Activated CD4-positive, alpha-beta T cell treated with anti-CD3 and anti-CD28 coated beads for 24 hours (primary cell): ENCODE measurements at regions not wholly inside any gene's neighbourhood (a gene's known extent, or its start where the extent isn't known, plus 50 kb on each side); places are given as distances from the start of the nearest gene placed in this dataset.
"Not testable (repeated sequence)": the region's sequence is repeated elsewhere in the genome, so short reads cannot be mapped to it uniquely, and the experiment has no call there.

Experiments used
- DNase-seq, 2 donors: peaks; one replicate each; pipeline ENCODE4 v3.0.0-alpha.2; 2020; ENCODE audit warnings: low read depth in 2 of 2

DNA sequence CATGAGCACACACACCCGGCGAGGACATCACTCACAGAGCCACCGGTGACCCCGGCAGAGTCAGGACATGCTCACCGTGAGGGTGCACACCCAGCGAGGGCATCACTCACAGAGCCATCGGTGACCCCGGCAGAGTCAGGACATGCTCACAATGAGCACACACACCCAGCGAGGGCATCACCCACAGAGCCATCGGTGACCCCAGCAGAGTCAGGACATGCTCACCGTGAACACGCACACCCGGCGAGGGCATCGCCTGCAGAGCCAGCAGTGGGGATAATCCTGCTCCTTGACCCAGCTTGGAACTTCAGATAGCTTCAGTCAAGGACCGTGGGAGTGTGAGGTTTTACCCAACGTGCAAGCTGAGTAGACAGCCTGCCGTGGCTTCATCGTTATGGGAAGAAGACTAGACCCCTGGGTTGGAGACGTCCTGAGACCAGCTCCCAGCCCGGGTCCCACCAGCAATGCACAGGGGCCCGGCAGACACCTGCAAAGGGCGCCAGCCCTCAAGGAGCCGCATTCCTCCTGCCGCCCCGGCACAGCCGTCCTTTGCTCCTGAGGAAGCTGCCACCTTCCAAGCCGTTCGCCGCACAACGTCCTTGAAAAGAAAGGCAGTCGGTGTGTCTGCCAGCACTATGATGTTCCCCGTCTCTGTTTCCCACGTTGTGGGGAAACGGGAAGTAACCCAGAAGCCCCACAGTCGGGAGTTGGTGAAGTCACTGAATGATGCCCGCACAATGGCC, 192.3 kb downstream of the DLL1 start:
- no peak for DNase-seq

DNA sequence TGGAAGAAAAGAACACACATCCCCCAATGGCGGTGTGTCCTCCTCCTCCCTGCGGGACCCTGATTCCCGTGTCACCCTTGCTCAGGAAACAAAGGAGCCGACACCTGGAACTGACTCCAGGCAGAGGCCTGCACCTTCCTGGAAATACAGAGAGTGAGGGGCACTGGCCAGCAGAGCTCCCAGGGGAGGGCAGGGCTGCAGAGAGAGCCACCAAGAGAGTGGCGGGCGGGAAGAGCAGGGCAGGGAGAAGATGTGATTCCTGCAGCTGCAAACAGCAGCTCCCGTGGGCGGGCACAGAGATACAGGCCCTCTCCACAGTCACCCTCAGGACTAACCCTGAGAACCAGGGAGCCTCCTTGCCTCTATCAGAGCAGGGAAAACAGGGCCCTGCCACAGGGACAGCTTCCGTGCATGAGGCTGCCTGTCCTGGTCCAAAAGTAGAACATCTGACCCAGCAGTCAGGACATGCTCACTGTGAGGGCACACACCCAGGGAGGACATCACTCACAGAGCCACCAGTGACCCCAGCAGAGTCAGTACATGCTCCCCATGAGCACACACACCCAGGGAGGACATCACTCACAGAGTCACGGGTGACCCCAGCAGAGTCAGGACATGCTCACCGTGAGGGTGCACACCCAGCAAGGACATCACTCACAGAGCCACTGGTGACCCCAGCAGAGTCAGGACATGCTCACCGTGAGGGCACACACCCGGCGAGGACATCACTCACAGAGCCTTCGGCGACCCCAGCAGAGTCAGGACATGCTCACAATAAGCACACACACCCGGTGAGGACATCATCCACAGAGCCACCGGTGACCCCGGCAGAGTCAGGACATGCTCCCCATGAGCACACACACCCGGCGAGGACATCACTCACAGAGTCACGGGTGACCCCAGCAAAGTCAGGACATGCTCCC, 193.1 kb downstream of the DLL1 start:
- DNase-seq, result no peak

DNA sequence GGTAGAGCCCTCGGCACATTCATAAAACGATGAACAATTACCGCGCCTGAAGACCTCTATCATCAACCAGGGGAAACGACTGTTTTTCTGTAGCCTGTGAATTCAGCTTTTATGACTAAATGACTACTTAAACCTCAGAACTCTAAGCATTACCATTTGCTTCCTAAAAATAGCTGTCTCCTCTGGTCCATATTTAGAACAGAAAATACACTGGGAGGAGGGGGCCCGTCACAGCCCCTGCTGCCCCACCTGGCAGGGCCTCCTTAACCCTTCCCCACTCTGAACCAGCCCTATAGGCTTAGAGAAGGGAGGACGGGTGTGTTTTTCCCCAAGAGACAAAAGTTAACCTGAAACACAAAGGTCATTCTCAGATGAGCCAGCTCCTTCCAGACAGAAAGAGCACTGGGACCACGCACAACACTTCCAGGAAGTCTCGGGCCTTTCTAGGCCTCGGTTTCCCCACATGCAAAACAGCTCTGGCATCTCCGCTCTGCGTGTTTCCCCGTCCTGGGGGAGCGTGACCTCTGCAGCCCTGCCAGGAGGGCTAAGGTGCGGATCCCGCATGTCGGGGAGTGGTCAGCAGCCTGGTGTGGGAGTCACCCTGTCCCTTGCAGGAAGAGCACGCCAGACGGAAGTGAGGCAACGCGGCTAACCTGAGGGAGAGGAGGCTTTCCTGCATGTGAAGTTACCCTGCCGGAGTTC, 193.9 kb downstream of the DLL1 start:
- no peak for DNase-seq

DNA sequence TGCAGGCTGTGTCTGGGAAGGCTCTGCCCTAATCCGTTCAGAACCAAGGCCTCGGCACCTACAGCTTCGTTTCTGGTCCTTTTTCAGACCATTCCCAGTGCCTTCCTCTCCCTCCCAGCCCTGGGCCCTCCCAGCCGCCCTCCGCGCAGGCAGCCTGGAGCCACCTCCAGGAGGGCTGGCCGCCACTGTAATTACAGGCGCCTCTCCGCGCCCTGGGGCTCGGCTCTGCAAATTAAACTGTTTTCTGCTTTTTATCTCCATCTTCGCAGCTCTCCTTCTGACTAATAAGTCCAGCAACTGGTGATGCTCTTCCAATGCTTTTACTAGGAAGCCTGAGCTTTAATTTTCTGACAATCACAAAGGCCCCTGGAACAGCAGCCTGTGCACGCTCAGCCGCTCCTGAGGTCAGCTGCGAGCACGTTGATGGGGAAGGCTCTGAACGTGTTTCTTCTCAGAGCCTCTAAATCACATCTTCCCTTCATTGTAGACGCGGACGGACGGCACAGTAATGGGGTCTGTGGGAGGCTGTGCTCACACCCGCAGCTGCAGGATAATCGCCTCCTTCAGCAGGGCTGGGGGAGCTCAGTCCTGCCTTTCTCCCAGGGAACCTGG, 194.6 kb downstream of the DLL1 start:
- no peak for DNase-seq

DNA sequence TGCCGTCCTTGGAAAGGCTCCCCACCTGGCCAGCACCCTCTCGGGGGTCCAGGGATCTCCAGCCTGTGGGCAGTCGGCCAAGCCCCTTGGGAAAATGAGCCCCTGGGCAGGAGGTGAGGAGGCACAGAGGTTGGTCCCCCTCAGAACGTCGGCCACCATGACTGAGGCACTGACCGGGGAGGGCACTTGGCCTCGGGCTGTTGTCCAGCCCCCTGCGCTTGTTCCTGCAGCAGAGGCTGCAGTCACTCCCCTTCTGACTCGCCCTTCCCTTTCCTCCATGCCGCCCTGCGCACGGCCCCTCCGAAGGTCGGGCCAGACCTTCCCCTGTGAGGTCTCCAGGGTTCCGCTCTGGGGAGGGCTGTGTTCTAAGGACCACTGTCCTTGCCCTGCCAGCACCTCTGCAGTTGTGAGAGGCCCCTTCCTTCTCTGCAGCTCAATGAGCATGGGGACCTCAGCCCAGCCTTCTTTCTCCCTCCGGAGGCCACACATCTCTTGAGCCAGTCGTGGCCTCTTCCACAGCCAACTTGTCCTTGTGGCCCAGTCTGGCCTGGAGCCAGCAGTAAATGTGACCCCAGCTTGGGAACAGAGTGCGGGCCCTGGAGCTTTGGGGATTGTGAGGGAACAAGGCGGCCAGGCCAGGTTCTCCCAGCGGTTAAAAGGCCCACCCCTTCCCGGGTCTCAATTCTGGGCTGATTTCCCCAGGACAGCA, 195.5 kb downstream of the DLL1 start:
- DNase-seq, result no peak

DNA sequence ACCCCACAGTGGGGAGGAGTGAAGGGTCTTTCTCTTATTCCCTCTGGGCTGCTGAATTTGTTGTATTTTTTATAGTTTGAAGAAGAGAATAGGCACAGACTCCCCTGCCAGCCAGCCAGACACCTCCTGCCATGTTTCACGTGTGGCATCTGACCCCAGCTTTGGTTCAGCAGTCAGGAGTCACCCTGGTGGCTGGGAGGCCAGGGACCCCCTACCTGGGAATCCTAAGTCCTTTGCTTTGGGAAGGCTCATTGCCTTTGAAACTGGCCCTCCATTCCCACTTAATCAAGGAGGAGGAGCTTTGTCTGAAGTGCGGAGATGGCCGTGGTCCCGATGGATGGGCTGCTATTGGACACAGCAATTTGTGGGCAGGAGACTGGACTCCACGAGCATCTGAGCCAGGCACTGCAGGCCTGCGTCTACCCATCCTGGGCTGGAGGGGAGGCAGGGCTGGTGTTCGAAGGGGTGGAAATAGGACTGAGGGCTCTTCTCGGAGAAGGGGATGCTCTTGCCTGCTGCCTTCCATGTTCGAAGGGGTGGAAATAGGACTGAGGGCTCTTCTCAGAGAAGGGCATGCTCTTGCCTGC, 196.1 kb downstream of the DLL1 start:
- DNase-seq, result no peak

DNA sequence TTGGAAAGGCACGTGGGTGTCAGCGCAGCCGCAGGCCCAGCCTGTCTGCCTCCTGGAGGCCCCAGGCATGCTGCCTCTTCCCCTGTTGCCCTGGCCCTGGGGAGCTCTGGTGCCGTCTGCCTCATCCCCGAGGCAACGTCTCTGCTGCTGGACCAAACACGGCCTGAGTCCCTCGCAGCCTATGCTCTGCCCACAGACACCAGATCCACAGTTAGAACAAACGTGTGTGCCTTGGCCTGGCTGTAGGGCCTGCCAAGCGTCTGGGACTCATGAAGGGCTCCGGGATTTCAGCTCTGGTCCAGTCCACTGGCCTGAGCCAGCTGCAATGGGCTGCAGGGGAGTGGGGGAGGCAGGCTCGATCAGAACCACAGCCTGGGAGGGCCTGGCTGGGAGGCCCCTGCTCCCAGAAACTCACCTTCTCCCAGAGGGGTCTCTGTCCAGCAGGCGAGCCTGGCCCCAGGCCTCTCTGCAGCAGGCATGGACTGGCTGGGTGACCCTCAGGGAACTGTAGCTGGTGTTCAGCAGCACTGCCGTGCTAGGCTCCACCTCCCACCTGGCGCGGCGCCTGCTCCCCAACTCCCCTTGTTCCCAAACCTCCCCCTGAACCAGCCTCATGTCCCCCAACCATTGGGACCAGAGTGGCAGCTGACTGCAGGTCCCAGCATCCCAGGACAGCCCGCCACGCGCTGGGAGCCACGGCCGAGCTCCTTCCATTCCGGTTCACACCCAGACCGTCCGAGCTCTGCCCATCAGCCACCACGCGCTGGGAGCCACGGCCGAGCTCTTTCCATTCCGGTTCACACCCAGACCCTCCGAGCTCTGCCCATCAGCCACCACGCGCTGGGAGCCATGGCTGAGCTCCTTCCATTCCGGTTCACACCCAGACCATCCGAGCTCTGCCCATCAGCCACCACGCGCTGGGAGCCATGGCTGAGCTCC, 197.0 kb downstream of the DLL1 start:
- DNase-seq, result no peak

DNA sequence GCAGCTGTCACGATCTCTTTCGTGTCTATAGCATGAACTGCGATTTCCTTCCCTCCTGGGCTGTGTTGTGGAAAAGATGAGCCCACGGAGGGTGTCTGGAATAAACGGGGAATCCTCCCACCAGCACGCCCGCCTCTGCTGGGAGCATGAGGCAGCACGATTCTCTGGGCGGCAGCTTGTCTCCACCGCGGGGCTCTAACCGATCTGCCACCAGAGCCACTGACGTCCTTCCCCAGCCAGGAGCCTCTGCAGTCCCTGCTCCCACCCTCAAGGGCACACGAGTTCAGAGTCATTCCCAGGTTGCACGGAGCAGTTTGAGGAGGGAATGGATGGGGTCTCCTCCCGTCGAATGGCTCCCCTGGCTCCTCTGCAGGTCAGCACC, 197.6 kb downstream of the DLL1 start:
- no peak for DNase-seq

DNA sequence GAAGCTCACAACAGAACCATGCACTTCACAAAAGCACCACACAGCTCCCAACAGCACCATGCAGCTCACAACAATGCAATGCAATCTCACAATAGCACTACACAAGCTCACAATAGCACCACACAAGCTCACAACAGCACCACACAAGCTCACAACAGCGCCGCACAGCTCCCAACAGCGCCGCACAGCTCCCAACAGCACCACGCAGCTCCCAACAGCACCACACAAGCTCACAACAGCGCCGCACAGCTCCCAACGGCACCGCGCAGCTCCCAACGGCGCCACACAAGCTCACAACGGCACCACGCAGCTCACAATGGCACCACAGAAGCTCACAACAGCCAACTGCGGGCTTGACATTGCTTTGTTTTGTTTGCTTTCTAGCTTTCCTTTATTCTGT, 198.1 kb downstream of the DLL1 start:
- DNase-seq, result no peak

DNA sequence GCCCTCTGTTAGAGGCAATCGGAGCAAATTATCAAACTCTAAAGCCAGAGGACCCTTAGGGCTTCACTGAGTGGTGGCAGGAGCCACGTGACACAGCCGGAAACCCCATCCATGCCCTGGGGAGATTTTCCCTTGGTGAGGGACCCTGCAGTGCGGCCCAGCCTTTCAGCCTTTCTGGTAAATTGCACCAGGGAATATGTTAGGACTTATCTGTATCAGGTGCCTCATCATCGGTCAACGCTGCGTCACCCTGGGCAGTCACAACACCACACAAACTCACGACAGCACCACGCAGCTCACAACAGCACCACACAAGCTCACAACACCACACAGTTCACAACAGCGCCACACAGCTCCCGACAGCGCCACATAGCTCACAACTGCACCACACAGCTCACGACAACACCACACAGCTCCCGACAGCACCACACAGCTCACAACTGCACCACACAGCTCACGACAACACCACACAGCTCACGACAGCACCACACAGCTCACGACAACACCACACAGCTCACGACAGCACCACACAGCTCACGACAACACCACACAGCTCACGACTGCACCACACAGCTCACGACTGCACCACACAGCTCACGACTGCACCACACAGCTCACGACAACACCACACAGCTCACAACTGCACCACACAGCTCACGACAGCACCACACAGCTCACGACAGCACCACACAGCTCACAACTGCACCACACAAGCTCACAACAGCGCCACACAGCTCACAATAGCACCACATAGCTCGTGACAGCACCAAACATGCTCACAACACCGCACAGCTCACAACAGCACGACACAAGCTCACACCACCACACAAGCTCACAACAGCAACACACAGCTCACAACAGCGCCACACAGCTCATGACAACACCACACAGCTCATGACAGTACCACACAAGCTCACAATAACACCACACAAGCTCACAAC, 199.0 kb downstream of the DLL1 start:
- no peak for DNase-seq

DNA sequence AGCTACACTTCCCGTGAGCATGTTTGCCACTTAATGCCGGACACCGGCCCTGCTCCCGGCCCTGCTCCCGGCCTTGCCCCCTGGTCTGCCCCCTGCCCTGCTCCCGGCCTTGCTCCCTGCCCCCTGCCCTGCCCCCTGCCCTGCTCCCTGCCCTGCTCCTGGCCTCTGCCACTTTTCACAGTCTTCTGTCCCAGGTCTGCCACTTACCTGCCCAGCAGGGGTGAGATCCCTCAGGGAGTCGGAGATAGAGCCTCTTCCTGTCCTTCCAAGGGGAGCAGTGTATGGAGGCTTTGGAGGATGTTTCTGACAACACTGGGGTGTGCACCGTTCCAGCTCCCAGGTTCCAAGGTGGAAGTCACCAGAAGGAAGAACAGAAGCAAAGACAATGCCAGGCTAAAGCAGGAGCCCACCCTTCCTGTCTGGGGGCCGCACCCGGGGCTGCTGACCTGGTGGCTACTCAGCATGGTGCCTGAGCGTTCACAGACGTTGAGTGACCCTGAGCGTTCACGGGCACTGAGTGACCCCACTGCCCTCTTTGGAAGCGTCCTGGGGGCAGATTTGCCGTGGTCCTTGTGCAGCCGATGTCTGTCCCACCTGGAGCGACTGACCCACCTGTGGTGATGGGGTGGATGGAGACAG, 199.8 kb downstream of the DLL1 start:
- DNase-seq, result no peak

DNA sequence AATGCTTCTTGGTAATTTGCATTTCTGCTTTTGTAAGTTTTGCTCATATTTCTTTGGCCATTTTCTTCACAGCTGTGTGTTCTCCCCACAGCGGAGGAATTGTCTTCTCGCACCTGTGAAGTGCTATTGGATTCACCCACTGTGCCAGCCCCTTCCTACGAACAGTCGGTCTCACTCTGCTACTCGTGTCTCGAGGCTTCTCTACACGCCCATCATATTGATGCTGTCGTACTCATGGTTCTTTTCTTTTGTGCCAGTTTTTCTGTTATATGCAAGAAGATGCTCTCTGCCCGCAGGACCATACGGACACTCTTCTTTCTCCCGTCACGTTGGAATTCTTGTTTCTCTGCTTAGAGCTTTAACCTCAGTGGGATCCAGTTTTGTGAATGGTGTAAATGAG, 200.3 kb downstream of the DLL1 start:
- DNase-seq, result no peak

DNA sequence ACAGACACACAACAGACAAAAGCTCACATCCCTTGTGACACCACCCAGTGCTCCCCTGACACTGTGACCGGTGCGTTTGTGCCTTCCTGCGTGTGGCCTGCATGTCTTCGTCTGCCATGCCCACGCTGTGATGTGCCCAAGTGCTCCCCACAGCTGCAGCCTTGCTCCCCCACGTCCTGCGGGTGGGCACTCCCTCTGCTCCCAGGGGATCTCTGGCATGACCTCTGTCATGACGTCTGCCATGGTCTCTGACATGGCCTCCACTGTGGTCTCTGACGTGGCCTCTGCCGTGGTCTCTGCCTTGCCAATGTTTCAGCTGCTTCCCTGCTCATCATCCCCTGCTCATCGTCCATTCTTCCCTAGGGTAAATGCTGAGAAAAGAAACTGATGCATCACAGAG, 200.9 kb downstream of the DLL1 start:
- DNase-seq, result no peak

DNA sequence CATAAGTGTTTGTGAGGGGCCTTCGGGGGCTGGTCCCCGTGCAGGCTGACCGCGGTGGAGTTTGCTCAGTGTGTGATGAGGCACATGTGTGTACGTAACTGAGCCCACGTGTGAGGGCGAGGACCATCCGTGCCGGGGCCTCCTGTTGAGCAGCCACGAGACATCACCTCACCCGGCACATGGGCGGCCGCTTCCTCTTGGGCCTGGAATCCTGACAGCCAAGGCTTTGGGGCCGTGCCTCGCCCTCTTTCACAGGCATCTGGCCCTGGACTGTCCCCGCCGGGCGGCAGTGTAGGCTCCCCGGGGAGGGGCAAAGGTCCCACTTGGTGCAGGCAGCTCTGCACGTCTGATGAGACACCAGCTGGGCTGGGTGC, 202.3 kb downstream of the DLL1 start:
- no peak for DNase-seq

DNA sequence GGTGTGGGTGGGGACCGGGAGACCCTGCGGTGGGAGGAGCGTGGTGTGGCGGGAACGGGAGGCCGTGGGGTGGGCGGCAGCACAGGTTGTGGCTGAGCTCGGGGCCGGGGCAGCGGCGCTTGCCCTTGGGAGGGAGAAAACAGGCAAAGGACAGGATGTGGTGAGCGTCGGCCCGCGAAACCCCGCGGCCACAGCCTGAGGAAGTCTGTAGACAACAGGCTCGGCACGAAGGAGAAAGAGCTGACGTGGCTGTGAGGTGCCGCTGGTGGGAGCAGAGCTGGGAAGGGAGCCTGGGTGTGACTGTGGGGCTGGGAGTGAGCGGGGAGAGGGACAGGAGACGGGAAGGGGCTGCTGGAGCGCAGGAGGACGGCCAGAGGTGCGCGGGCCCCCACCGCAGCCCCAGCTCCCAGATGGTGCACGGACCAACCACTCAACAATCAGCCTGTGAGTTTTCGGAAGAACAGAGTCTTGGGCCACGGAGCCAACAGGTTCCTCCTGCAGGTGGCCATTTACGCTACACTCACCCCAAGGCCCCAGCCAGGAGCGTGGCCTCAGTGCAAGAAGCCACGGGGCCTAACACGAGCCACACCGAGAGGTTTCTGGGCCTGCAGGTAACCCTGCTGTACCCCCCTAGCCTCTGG, 202.8 kb downstream of the DLL1 start:
- peak in 1 of 2 donors; percentile 19 for DNase-seq

DNA sequence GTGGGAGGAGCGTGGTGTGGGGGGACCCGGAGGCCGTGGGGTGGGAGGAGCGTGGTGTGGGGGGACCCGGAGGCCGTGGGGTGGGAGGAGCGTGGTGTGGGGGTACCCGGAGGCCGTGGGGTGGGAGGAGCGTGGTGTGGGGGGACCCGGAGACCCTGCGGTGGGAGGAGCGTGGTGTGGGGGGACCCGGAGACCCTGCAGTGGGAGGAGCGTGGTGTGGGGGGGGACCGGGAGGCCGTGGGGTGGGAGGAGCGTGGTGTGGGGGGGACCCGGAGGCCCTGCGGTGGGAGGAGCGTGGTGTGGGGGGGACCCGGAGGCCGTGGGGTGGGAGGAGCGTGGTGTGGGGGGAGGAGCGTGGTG, 203.5 kb downstream of the DLL1 start:
- DNase-seq, result not testable (repeated sequence)

DNA sequence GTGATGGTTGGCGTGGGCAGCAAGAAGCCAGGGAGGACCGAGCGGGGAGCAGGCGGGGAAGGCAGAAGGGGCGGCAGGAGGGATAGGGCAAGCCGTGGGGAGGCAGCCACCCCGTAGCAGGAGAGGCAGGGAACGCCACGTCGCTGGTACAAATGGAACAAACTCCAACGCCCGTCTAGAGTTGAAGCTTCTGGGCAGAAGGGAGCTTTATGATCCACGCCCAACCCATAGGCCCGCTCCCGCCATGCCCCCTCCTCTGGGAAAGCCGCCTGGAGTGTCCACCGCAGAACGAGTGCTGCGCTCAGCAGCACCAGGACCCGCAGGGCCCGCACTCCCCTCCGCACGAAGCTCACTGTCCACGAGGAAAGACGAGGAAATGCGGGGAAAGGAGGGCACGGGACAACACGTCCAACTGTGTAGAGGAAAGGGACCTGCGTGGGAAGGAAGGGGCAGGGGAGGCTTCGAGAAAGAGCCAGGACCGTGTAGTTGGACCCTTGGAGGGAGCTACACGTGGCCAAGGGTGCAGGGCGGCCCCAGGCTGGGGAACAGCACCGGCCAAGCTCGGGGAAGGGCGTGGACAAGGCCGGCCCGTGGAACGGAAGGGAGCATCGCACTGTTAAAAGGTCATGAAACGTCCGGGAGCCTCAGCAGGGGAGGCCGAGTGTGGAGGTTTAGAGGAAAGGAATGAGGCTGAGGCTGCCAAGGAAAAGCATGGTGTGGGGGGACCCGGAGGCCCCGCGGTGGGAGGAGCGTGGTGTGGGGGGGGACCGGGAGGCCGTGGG, 204.0 kb downstream of the DLL1 start:
- DNase-seq, result no peak
